SKM-1 treated with dmso at 0.1 percent for 144 hours (cell line): ENCODE measurements at regions not wholly inside any gene's neighbourhood (a gene's known extent, or its start where the extent isn't known, plus 50 kb on each side); places are given as distances from the start of the nearest gene placed in this dataset.

Experiments used
- DNase-seq: peaks from one replicate; lab custom pipeline; 2025; ENCODE audit not compliant: unreplicated experiment; lab: John Stamatoyannopoulos, UW

- no peak for DNase-seq
Observed at GRCh38 chr16:54346041-54346440, 59.5 kb upstream of the IRX3 start.

GRCh38 chr16:54344646-54345630 is 58.4 kb upstream of the IRX3 start:
- DNase-seq: no peak

GRCh38 chr16:54342966-54343365 is 56.4 kb upstream of the IRX3 start:
- no peak for DNase-seq

GRCh38 chr16:54341892-54342776 is 55.5 kb upstream of the IRX3 start:
- DNase-seq: no peak

GRCh38 chr16:54340531-54340930 is 53.9 kb upstream of the IRX3 start:
- no peak for DNase-seq

- no peak for DNase-seq
Observed at GRCh38 chr16:54336631-54337204, 50.1 kb upstream of the IRX3 start.
